Body of pancreas (tissue), 4 donors: ENCODE measurements at regions not wholly inside any gene's neighbourhood (a gene's known extent, or its start where the extent isn't known, plus 50 kb on each side); places are given as distances from the start of the nearest gene placed in this dataset.

ENCODE experiments used
- ATAC-seq: fragments of 150-250 bp; one replicate; pipeline ENCODE4 v1.9.1; 2016
- DNase-seq, 4 donors: peaks; one replicate each; pipeline ENCODE4 v3.0.0-alpha.2; 2019
- H3K27ac ChIP-seq, 4 donors: fragments of 200-600 bp; sonication (generic); 1 replicate in 3 of 4; 2 replicates in 1 of 4; pipeline versions ENCODE4 v1.5.1 to v1.6.1; 2016 to 2019; ENCODE audit warnings: mild to moderate bottlenecking in 1 of 4, mixed read lengths in 1 of 4, moderate library complexity in 1 of 4
- H3K27me3 ChIP-seq, 2 donors: fragments of 200-600 bp; sonication (generic); one replicate each; pipeline ENCODE4 v1.6.0; 2016; ENCODE audit warnings: mild to moderate bottlenecking in 1 of 2
- H3K36me3 ChIP-seq, 2 donors: fragments of 200-600 bp; sonication (generic); replicated peaks in 1 of 2; 2 replicates each; pipeline ENCODE4 v1.5.1; 2016; ENCODE audit warnings: low read depth in 2 of 2; ENCODE audit not compliant: insufficient read depth in 1 of 2
- H3K4me1 ChIP-seq: fragments of 200-600 bp; sonication (generic); one replicate; pipeline ENCODE4 v1.6.0; 2016
- H3K4me3 ChIP-seq, 2 donors: fragments of 200-600 bp; sonication (generic); 1 replicate in 1 of 2; 2 replicates in 1 of 2; pipeline ENCODE4 v1.5.1; 2016 to 2019
- H3K9me3 ChIP-seq, 3 donors: fragments of 200-600 bp; sonication (generic); 1 replicate in 2 of 3; 2 replicates in 1 of 3; pipeline ENCODE4 v1.5.1; 2016
- CTCF ChIP-seq, 7 experiments: fragments of 450-650 bp in 4 of 7; fragments of 200-600 bp in 3 of 7; sonication (generic) in 3 of 7; IDR thresholded peaks; one replicate each; pipeline ENCODE4 v1.5.1; 2016 to 2019; ENCODE audit warnings: antibody characterized with exemption in 7 of 7
- POLR2A ChIP-seq, 3 donors: fragments of 450-650 bp; IDR thresholded peaks; one replicate each; pipeline ENCODE4 v1.6.1; 2016; ENCODE audit warnings: antibody characterized with exemption in 3 of 3, mild to moderate bottlenecking in 2 of 3
- WGBS, 2 donors: methylation state at CpG; one replicate each; pipeline ENCODE4 v1.1.5; 2017; 5-methylcytosine and 5-hydroxymethylcytosine counted together
- intact Hi-C: fragments of 100-400 bp; cut with DNase I; formaldehyde crosslinking; loops from one replicate; pipeline ENCODE4 v1.15.1; 2023

GRCh38 chr7:18201350-18201749 lies 173.7 kb upstream of the PRPS1L1 start:
- Histone ChIP-seq H3K27ac (no peak overlapping the region), H3K9me3 (no peaks in the 10 kb centered on the region), H3K27me3 (no peaks in the 10 kb centered on the region), H3K36me3 (no peaks in the 10 kb centered on the region), H3K4me3 (no peak overlapping the region), H3K4me1 (no peaks in the 10 kb centered on the region)
- intact Hi-C loops: no loop called here
- ATAC-seq (no peak), DNase-seq (no peak)
- TF ChIP-seq CTCF (IDR thresholded peaks at IDR 0.05) (no peak), POLR2A (IDR thresholded peaks at IDR 0.05) (no peak)

GRCh38 chr7:18202315-18203045 lies 174.8 kb upstream of the PRPS1L1 start:
- Histone ChIP-seq H3K36me3 (no peaks in the 10 kb centered on the region), H3K9me3 (no peaks in the 10 kb centered on the region), H3K4me3 (no peak overlapping the region), H3K27me3 (no peaks in the 10 kb centered on the region), H3K27ac (no peak overlapping the region), H3K4me1 (no peaks in the 10 kb centered on the region)
- intact Hi-C loops: no loop called here
- ATAC-seq: no peak
- 66 to 74% methylated on average over 3 of the region's 3 CpGs for WGBS, 2 donors
- DNase-seq: no peak
- TF ChIP-seq CTCF (IDR thresholded peaks at IDR 0.05): no peak
- no peak for TF ChIP-seq POLR2A (IDR thresholded peaks at IDR 0.05)

- no peaks in the 10 kb centered on the region for H3K4me1 ChIP-seq
- no peak for ATAC-seq
- H3K27me3 ChIP-seq: no peaks in the 10 kb centered on the region
- no peak for DNase-seq
- H3K36me3 ChIP-seq: no peaks in the 10 kb centered on the region
- TF ChIP-seq POLR2A (IDR thresholded peaks at IDR 0.05) (no peak), CTCF (IDR thresholded peaks at IDR 0.05) (no peak)
- H3K4me3 ChIP-seq: no peak overlapping the region
- WGBS, 2 donors: 79 to 82% methylated on average over 1 of the region's 1 CpG
- no peaks in the 10 kb centered on the region for H3K9me3 ChIP-seq
- H3K27ac ChIP-seq: no peak overlapping the region
- intact Hi-C loops: no loop called here
Measured at GRCh38 chr7:18206331-18206730, 178.7 kb upstream of the PRPS1L1 start.

- no peak for DNase-seq
- H3K36me3 ChIP-seq: no peaks in the 10 kb centered on the region
- TF ChIP-seq POLR2A (IDR thresholded peaks at IDR 0.05): no peak
- TF ChIP-seq CTCF (IDR thresholded peaks at IDR 0.05): no peak
- no peaks in the 10 kb centered on the region for H3K27me3 ChIP-seq
- intact Hi-C loops: no loop called here
- H3K9me3 ChIP-seq: no peaks in the 10 kb centered on the region
- no peak overlapping the region for H3K27ac ChIP-seq
- 100% methylated on average over 1 of the region's 1 CpG for WGBS, 2 donors
- no peak overlapping the region for H3K4me3 ChIP-seq
- no peak for ATAC-seq
- H3K4me1 ChIP-seq: no peaks in the 10 kb centered on the region
Measured at GRCh38 chr7:18208921-18209320, 181.3 kb upstream of the PRPS1L1 start.

- WGBS, 2 donors: 65 to 72% methylated on average over 2 of the region's 2 CpGs
- H3K4me3 ChIP-seq: no peak overlapping the region
- no peaks in the 10 kb centered on the region for H3K27me3 ChIP-seq
- ATAC-seq (no peak), DNase-seq (no peak)
- no peaks in the 10 kb centered on the region for H3K36me3 ChIP-seq
- TF ChIP-seq POLR2A (IDR thresholded peaks at IDR 0.05) (no peak), CTCF (IDR thresholded peaks at IDR 0.05) (no peak)
- intact Hi-C loops: no loop called here
- no peaks in the 10 kb centered on the region for H3K4me1 ChIP-seq
- no peaks in the 10 kb centered on the region for H3K9me3 ChIP-seq
- H3K27ac ChIP-seq: no peak overlapping the region
Measured at GRCh38 chr7:18210377-18210776, 182.7 kb upstream of the PRPS1L1 start.
